ENCODE measurements at regions not wholly inside any gene's neighbourhood (a gene's known extent, or its start where the extent isn't known, plus 50 kb on each side); places are given as distances from the start of the nearest gene placed in this dataset.

GRCh38 chr1:30147188-30147587, 576.2 kb downstream of the MATN1 start:
- TF ChIP-seq ZFP3 (CRISPR knock-in tag; IDR thresholded peaks at IDR 0.05) (no peak), RARB (CRISPR knock-in tag; IDR thresholded peaks at IDR 0.05) (no peak), PATZ1 (CRISPR knock-in tag; IDR thresholded peaks at IDR 0.05; ENCODE audit: borderline replicate concordance) (no peak), ZNF8 (CRISPR knock-in tag; IDR thresholded peaks at IDR 0.05) (no peak)
